ENCODE measurements at regions not wholly inside any gene's neighbourhood (a gene's known extent, or its start where the extent isn't known, plus 50 kb on each side); places are given as distances from the start of the nearest gene placed in this dataset.

DNA sequence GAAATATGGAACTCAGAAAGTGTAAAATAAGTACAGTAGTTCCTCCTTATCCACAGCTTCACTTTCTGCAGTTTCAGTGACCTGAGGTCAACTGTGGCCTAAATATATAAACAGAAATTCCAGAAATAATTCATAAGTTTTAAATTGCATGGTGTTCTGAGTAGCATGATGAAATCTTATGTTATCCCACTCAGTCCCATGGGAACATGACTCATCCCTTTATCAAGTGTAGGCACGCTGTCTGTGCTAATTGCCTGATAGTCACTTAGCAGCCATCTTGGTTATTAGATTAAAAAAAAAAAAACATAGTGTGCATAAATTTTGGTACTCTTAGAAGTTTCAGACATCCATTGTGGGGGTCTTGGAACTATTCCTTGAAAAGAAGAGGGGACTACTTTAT is 983.4 kb upstream of the ADGRL3 start:
- no peaks in the 10 kb centered on the region for H3K27me3 ChIP-seq (ENCODE audit: insufficient read depth, low read length)
- H3K79me1 ChIP-seq (ENCODE audit: insufficient read depth, low read depth, low read length, poor library complexity, severe bottlenecking) = no peaks in the 10 kb centered on the region
- H4K91ac ChIP-seq (ENCODE audit: insufficient read length, low read depth, low read length) = no peak overlapping the region
- Mint-ChIP-seq H3K4me1 (no peaks in the 10 kb centered on the region), H3K27me3 (ENCODE audit: low read depth) (no peaks in the 10 kb centered on the region), H3K27ac (no peak overlapping the region), H3K4me3 (no peak overlapping the region), H3K9me3 (no peaks in the 10 kb centered on the region), H3K36me3 (ENCODE audit: insufficient read depth in 1 of 3, low read depth in 3 of 3) (no peaks in the 10 kb centered on the region)
- H3K18ac ChIP-seq (ENCODE audit: insufficient read length, low read depth, low read length) = no peak overlapping the region
- no peak for TF ChIP-seq CTCF (conservative IDR thresholded peaks at IDR 0.05)
- H3K79me2 ChIP-seq (ENCODE audit: insufficient read depth, low read length) = no peaks in the 10 kb centered on the region
- H3K4me1 ChIP-seq (ENCODE audit: insufficient read depth, low read length) = no peaks in the 10 kb centered on the region
- no peak for DNase-seq
- no peak overlapping the region for H2BK20ac ChIP-seq (ENCODE audit: low read depth, low read length, poor library complexity, severe bottlenecking)
- H2BK120ac ChIP-seq (ENCODE audit: low read depth, low read length, poor library complexity, severe bottlenecking) = no peak overlapping the region
- no peak overlapping the region for H2BK5ac ChIP-seq (ENCODE audit: insufficient read length, low read length)
- H3K23ac ChIP-seq (ENCODE audit: insufficient read length, low read depth, low read length) = no peak overlapping the region
- H4K20me1 ChIP-seq (ENCODE audit: control insufficient read depth, insufficient read depth, insufficient read length) = no peaks in the 10 kb centered on the region
- H2BK15ac ChIP-seq (ENCODE audit: low read depth, low read length) = no peak overlapping the region
- no peak overlapping the region for H3K9ac ChIP-seq (ENCODE audit: extremely low read depth, insufficient read length, low read length)
- no peak overlapping the region for H2AK5ac ChIP-seq (ENCODE audit: insufficient read length, low read length)
- H4K8ac ChIP-seq (replicated peaks; ENCODE audit: insufficient read length, low read depth, low read length) = no peak overlapping the region
- H3K9me3 ChIP-seq (ENCODE audit: control insufficient read depth, low read depth, low read length) = no peaks in the 10 kb centered on the region
- no peak overlapping the region for H4K5ac ChIP-seq (ENCODE audit: insufficient read length, low read depth, low read length)
- H2BK12ac ChIP-seq (ENCODE audit: insufficient read length, low read depth, low read length) = no peak overlapping the region
- WGBS (ENCODE audit: extremely low coverage, insufficient read length, low lambda C conversion rate) = no CpG with 5 or more reads among the region's 1 CpG
- no peak overlapping the region for H3K56ac ChIP-seq (ENCODE audit: insufficient read length, low read depth, low read length)
- H2AFZ ChIP-seq (ENCODE audit: low read length) = no peak overlapping the region
- H3K23me2 ChIP-seq (ENCODE audit: insufficient read length, low read depth, low read length, poor library complexity, severe bottlenecking) = no peaks in the 10 kb centered on the region
- H3K27ac ChIP-seq (ENCODE audit: insufficient read length, low read depth, low read length) = no peak overlapping the region
- no peak overlapping the region for H3K14ac ChIP-seq (ENCODE audit: insufficient read depth, low read length)
- no peak overlapping the region for H3T11ph ChIP-seq (ENCODE audit: low read length)
- no peak overlapping the region for H3K4ac ChIP-seq (ENCODE audit: low read depth, low read length)
- H3K4me2 ChIP-seq (ENCODE audit: insufficient read depth, insufficient read length, low read length) = no peak overlapping the region

Data from H9 (cell line).